RPMI8226 (cell line): ENCODE measurements at regions not wholly inside any gene's neighbourhood (a gene's known extent, or its start where the extent isn't known, plus 50 kb on each side); places are given as distances from the start of the nearest gene placed in this dataset.

Experiments
- DNase-seq: peaks from one replicate; pipeline ENCODE4 v3.0.0-alpha.2; 2015

GRCh38 chr13:65656740-65657329 is 1573.3 kb downstream of the PCDH9 start:
- no peak for DNase-seq

- DNase-seq: no peak
Observed at GRCh38 chr13:65653613-65654012, 1576.5 kb downstream of the PCDH9 start.

GRCh38 chr13:65650321-65650720 is 1579.8 kb downstream of the PCDH9 start:
- no peak for DNase-seq

DNA sequence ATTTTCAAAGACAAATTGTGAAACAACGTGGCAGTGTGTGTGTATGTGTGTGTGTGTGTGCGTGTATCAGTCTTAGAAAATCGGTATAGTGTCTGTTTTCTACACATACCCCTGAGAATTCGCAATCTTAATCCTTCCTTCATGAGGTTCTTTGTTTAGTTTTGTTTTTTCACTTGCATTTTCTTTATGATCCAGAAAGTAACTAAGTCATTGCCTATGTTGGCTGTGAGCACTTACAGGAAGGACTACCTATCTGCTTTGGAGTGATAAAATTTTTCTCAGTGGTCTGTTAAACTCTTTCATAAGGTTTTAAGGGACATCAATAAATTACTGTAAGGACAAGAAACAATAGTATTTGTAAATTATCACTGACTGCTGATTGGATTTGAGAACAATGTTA is 1587.1 kb downstream of the PCDH9 start:
- no peak for DNase-seq

- no peak for DNase-seq
Observed at GRCh38 chr13:65642301-65642700, 1587.8 kb downstream of the PCDH9 start.

- peak; percentile 16 for DNase-seq
Observed at GRCh38 chr13:65638572-65639168, 1591.5 kb downstream of the PCDH9 start.

DNA sequence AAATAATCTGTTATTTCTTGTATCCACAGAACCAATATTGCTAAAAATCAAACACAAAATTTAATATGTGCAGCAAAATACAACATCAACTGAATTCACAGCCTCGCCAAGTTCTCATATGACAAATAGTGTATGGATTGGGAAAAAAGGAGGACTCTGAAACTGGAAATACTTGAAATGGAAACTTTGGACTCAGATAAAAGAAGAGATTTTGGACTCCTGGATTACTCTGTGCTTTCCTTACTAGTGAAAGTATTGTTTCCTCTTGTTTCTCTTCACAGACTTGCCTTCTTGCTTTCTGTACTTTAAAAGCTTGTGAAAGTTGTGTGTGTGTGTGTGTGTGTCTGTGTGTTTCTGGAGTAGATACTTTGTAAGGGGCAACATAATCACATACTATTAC is 1596.3 kb downstream of the PCDH9 start:
- no peak for DNase-seq

DNA sequence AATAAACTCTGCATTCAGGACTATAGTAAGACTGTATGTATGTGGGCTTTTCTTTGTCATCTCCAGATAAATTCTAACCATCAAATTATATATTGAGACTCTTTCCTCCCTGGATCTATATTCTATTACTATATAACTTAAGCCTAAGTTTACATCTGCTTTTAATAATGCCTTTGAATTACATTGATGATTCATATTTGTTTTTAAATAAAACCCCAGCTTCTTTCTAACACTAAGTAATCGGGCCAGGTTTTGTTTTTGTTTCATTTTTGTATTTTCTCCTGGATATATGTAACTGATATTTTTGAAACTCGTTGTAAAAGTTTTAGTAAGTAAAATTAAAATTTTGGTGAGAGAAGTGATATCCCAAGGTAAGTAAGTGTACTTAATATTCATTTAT is 1599.1 kb downstream of the PCDH9 start:
- DNase-seq: no peak

- DNase-seq: no peak
Observed at GRCh38 chr13:65629926-65630325, 1600.2 kb downstream of the PCDH9 start.

DNA sequence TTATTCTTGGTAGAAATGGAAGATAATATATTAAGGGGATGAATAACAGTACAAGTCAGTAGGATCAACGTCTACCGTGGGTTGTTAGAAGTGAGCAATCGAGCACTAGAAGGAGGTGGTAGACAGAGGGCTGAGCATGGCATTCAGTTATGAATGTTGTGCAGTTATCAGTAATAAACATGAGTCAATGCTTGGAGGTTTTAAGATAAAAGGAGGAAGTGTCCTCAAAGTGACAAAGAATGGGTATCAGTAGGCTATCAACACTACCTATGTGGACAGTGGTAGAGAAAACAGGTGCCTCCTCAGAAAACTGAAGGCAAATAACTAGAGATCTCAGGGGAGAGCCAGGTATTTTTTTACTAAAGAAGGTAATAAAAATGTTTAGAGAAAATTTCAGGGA is 1607.0 kb downstream of the PCDH9 start:
- DNase-seq: no peak

DNA sequence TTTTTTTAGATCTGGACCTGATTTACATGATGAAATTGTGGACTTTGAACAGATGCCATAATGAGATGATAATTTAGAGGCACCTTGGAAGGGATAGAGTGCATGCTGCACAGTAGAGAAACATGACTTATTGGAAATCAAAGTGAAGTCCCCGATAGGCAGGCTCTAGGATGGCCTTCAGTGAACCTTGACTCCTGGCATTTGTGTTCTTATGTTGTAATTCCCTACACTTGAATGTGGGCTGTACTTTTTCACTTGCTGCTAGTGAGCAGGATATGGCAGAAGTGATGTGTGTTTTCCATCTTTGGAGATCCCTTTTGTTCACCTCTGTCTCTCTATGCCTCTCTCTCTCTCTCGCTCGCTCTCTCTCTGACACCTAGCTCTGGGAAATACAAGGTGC is 1614.6 kb downstream of the PCDH9 start:
- DNase-seq: no peak

- DNase-seq: peak; percentile 3
Observed at GRCh38 chr13:65613004-65613403, 1617.1 kb downstream of the PCDH9 start.

- DNase-seq: no peak
Observed at GRCh38 chr13:65609350-65609749, 1620.8 kb downstream of the PCDH9 start.

GRCh38 chr13:65606622-65607021 is 1623.5 kb downstream of the PCDH9 start:
- no peak for DNase-seq

DNA sequence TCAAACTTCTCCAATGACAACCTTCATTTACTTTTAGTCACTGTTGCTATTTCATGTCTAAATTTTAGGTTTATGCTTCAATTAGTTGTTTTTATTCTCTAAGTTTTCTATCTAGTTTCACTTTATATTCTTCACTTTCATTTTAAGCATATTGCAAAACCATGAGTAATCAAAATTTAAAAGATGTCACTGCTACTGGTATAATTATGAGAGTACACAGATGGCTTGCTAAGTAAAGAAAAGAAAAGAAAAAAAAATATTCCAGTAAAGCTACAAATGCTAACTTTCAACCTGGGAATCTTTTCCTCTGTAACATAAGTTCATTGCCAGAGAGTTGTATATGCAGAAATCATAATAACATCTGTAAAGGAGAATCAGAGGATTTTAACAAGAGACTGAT is 1624.7 kb downstream of the PCDH9 start:
- DNase-seq: no peak

DNA sequence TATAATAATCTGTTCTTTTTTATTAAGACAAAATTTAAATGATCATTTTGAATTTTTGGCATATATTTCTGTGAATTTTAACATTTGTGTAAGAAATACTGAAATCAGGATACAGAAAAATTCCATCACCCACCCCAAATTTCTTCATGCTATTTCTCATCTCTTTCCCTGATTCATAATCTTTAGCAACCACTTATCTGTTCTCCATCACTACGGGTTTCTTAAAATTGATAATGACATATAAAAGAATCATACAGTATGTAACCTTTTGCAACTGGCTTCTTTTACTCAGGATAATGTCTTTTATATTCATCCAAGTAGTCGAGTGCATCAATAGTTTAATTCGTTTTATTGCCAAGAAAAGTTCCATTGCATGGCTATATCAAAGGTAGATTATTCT is 1627.0 kb downstream of the PCDH9 start:
- no peak for DNase-seq

GRCh38 chr13:65601855-65602254 is 1628.3 kb downstream of the PCDH9 start:
- DNase-seq: no peak

- DNase-seq: no peak
Observed at GRCh38 chr13:65600702-65601101, 1629.4 kb downstream of the PCDH9 start.

DNA sequence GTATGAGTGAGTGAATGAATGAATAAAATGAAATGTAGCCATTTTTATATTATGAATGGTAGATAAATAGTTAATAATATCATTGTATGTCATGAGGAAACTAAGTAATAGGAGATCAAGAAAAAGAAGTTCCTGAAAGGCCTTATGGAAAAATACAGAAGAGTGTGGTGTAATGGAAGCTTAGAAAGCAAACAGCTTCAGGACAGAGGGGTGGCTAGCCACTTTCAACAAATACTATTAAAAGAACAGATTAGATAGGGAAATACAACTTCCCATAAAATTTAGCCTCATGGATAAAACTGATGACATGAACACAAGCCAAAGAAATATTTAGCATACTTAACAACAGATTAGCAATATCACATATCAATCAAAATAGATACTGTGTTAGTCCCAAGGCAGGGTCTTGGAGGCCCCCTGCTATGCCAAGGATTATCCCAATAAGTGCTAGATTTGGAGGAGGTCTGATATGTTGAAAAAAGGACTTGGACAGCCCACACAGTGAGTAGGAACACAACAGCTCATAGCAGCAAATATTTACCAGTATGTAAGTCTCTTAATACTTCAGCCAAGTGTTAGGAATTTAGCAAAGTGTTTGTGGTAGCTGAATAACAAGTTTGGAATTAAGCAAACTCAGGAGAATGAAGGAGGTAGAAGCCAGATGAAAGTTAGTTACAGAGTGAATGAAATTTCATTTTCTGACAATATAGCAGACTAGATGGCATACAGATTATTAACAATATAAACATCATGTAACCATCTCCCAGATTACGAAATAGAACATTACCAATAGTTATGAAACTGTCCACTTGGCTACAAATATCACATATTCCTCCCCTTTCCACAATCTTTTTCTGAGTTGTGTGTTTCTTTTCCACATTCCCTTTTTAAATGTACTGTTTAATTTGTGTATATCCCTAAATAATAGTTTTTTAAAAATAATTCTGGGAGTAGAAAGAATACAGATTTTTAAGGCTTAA is 1632.0 kb downstream of the PCDH9 start:
- DNase-seq: no peak

DNA sequence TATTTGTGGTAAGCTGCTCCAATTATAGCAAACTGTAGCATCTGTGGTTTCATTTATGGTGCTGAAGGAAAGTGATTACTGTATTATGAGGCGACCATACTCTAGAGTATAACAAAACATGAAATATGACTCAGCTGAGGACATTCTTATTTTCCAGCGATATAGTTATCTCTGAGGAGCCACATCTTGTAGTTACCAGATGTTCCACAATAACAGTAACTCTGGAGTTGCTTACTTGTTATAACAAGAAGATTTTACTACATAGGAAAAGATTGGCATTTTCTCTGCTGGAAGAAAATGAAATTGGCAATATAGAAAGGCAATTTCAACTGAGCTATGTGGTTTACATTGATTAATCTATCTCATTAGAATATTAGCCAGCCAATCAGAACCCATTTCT is 1634.2 kb downstream of the PCDH9 start:
- DNase-seq: no peak

DNA sequence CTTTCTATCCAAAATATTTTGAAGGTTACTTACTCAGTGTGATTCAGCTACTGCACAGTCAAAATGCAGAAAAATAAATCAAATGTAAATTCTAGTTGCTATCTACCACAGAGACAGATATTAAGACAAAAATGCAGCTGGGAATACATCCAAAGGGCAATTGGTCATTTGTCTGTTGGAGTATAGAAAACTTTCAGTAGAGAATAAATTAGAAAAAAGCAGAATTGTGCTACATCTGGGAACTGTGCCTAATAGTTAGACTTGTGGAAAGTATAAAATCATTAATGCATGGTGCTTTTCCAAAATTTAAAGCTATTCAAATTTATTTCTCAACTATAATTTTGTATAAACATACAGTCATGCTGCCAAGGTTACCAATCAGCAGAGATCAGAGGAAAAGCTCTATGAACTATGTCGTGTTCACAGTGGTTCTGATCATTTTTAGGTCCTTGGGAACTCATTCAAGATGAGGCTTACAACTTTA is 1635.8 kb downstream of the PCDH9 start:
- DNase-seq: no peak

GRCh38 chr13:65593298-65593874 is 1636.8 kb downstream of the PCDH9 start:
- no peak for DNase-seq

DNA sequence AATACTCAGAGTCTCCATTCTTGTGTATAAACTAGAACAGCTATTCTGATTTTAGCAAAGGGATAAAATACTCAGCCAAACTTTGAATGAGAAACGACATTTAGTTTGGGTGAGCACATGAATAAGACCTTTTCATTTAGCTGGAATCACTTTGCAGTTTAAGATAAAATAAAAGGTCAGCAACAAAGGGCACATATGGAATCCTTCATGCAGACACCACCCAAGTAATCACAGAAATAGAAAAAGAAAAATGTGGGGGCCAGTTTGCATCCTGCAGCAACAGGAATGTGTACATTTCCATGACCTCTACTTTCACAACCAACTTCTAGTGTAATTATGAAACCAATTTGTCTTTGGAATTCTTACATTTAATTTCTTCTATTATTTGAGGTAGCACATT is 1637.4 kb downstream of the PCDH9 start:
- DNase-seq: no peak

DNA sequence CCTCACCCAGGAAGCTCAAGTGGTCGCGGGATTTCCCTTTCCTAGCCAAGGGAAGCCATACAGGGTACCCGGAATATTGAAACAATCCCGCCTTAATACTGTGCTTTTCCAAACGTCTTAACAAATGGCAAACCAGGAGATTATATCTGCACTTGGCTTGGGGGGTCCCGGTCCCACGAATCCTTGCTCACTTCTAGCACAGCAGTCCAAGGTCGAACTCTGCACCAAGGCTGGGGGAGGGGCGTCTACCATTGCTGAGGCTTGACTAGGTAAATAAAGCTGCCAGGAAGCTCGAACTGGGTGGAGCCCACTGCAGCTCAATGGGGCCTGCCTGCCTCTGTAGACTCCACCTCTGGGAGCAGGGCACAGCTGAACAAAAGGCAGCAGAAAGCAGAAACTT is 1644.8 kb downstream of the PCDH9 start:
- no peak for DNase-seq
